Stromal cell of bone marrow (primary cell): ENCODE measurements at regions not wholly inside any gene's neighbourhood (a gene's known extent, or its start where the extent isn't known, plus 50 kb on each side); places are given as distances from the start of the nearest gene placed in this dataset.

Source experiments
- DNase-seq: peaks from one replicate; pipeline ENCODE4 v3.0.0-alpha.2; 2012; ENCODE audit warnings: low read depth

DNA sequence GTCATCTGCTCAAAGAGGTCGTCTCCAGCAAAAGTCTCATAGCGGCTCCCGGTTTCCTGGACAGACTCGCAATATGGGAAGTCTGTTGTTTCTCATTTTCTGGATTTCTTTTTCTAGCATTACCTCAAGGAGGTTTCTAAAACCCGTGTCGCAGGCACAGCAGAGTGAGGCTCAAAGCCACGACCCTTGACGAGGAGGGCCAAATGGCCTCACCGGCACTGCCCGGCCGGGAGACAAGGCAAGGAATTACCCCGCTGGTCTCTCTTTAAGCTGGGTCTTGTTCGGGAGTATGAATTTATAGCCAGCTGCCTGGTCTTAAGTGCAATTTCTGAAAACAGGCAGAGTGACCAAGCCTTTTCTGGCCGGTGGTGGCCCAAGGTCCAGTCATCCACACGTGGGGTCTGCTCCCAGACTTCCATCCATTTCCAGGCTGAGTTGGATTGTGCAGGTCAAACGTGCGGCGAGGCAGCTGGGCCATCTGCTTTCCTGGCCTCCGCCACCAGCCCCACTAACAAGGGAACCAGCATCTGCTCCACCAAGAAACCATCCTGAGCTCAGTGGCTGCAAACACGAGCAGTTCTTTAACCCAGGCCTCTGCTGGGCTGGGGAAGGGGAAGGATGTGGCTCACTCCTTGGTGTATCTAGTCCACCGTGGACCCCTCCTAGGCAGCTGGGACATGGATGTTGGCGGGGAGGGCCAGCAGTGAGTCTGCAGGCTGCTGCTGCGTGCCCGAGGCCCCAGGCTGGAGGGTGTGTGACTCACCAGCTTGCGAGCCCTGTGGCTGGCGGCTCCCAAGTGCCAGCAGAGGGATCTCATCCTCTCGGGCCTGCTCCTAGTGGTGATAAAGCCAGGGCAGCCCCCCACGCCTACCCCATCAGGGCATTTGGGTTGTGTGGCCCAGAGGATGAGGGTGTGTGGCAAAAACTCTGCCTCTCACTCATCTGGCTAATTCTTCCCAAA, 55.6 kb upstream of the COL5A1 start:
- no peak for DNase-seq

DNA sequence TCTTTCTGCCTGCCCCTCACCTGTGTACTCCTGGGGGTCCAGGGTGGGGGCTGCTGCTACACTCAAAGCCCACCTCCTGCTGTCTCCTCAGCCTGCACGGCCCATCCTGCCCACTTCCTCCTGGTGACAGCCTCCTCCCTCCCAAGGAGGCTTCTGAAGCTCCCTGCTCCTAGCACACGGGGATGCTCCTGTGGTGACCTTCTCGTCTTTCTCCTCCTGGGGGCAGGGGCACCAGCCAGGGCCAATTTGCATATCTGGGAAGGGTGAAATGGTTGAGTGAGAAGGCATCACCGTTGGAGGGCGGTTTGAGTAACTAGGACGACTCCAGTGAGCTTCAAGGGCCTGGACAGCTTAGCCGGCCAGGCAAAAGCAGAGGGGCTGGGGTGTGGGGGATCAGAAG, 51.9 kb upstream of the COL5A1 start:
- no peak for DNase-seq

GRCh38 chr9:134590240-134591081, 51.1 kb upstream of the COL5A1 start:
- DNase-seq = no peak

DNA sequence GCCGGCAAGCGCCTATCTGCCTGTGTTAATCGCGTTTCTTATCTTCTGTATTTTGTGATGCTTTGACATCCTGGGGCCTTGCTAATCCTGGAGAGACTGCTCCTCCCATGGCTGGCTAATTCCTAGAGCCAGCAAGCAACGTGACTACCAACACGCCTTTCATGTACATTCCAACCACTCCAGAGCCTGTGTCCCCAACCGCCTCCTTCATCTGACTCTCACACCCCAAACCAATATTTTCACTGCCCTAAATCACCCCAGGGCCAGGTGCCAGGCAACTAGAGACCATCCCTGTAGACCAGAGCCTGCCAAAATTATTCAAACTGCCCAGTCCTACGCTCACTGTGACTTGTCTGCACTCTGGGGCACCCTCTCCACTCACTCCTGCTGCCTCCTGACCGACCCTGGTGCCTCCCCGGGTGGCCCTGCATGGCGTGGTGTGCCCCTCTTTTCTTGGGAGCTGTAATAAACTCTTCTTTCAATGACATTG, 50.5 kb upstream of the COL5A1 start:
- no peak for DNase-seq

- DNase-seq = no peak
Observed at GRCh38 chr9:134591573-134591981, 50.0 kb upstream of the COL5A1 start.
